ENCODE measurements at regions not wholly inside any gene's neighbourhood (a gene's known extent, or its start where the extent isn't known, plus 50 kb on each side); places are given as distances from the start of the nearest gene placed in this dataset.

- DNase-seq (ENCODE audit: low read depth) = no peak
These were observed 258.7 kb downstream of the FLRT2 start for GRCh38 chr14:85788470-85789233.

GRCh38 chr14:85766295-85766694 lies 236.4 kb downstream of the FLRT2 start:
- DNase-seq (ENCODE audit: low read depth) = no peak

- DNase-seq (ENCODE audit: low read depth) = no peak
These were observed 234.9 kb downstream of the FLRT2 start for GRCh38 chr14:85764822-85765221.

- DNase-seq (ENCODE audit: low read depth) = no peak
These were observed 232.6 kb downstream of the FLRT2 start for GRCh38 chr14:85762526-85762925.

GRCh38 chr14:85752175-85752574 lies 222.2 kb downstream of the FLRT2 start:
- no peak for DNase-seq (ENCODE audit: low read depth)

- DNase-seq (ENCODE audit: low read depth) = no peak
These were observed 214.6 kb downstream of the FLRT2 start for GRCh38 chr14:85744573-85744972.

- no peak for DNase-seq (ENCODE audit: low read depth)
These were observed 202.1 kb downstream of the FLRT2 start for GRCh38 chr14:85732031-85732430.

- no peak for DNase-seq (ENCODE audit: low read depth)
These were observed 201.2 kb downstream of the FLRT2 start for GRCh38 chr14:85731186-85731585.

GRCh38 chr14:85728476-85729065 lies 198.6 kb downstream of the FLRT2 start:
- no peak for DNase-seq (ENCODE audit: low read depth)

GRCh38 chr14:85714069-85714468 lies 184.1 kb downstream of the FLRT2 start:
- no peak for DNase-seq (ENCODE audit: low read depth)

GRCh38 chr14:85711620-85712019 lies 181.7 kb downstream of the FLRT2 start:
- no peak for DNase-seq (ENCODE audit: low read depth)

All from T follicular helper cell (primary cell).